Ovary (tissue), 3 donors: ENCODE measurements at regions not wholly inside any gene's neighbourhood (a gene's known extent, or its start where the extent isn't known, plus 50 kb on each side); places are given as distances from the start of the nearest gene placed in this dataset.

Experiments
- EP300 ChIP-seq: sonication (generic); formaldehyde crosslinking; IDR thresholded peaks from one replicate; pipeline ENCODE4 v1.6.1; 2017; ENCODE audit warnings: antibody characterized with exemption
- POLR2A ChIP-seq: fragments of 450-650 bp; IDR thresholded peaks from one replicate; pipeline ENCODE4 v1.6.1; 2017; ENCODE audit warnings: antibody characterized with exemption, mild to moderate bottlenecking, moderate library complexity
- TF ChIP-seq, protein P1 (sequence below), 3 donors: fragments of 450-650 bp in 2 of 3; fragments of 200-600 bp in 1 of 3; IDR thresholded peaks; one replicate each; pipeline versions ENCODE4 v1.5.1 to v1.8.0; 2016 to 2022; ENCODE audit warnings: antibody characterized with exemption in 3 of 3, mild to moderate bottlenecking in 1 of 3
- donor health status: DM: no; HTN: no; CAD: no.

- TF ChIP-seq POLR2A (no peak), EP300 (no peak)
- TF ChIP-seq, protein P1, sequence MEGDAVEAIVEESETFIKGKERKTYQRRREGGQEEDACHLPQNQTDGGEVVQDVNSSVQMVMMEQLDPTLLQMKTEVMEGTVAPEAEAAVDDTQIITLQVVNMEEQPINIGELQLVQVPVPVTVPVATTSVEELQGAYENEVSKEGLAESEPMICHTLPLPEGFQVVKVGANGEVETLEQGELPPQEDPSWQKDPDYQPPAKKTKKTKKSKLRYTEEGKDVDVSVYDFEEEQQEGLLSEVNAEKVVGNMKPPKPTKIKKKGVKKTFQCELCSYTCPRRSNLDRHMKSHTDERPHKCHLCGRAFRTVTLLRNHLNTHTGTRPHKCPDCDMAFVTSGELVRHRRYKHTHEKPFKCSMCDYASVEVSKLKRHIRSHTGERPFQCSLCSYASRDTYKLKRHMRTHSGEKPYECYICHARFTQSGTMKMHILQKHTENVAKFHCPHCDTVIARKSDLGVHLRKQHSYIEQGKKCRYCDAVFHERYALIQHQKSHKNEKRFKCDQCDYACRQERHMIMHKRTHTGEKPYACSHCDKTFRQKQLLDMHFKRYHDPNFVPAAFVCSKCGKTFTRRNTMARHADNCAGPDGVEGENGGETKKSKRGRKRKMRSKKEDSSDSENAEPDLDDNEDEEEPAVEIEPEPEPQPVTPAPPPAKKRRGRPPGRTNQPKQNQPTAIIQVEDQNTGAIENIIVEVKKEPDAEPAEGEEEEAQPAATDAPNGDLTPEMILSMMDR (IDR thresholded peaks at IDR 0.05), result no peak
These were observed 890.9 kb upstream of the POT1 start for GRCh38 chr7:125820495-125820894.
